ENCODE measurements at regions not wholly inside any gene's neighbourhood (a gene's known extent, or its start where the extent isn't known, plus 50 kb on each side); places are given as distances from the start of the nearest gene placed in this dataset.
"Not testable (repeated sequence)": the region's sequence is repeated elsewhere in the genome, so short reads cannot be mapped to it uniquely, and the experiment has no call there.

- no peak for DNase-seq (ENCODE audit: low read depth)
These were observed 681.2 kb upstream of the NRP1 start for GRCh38 chr10:34015700-34016099.

GRCh38 chr10:34013235-34013634, 678.8 kb upstream of the NRP1 start:
- no peak for DNase-seq (ENCODE audit: low read depth)

- DNase-seq (ENCODE audit: low read depth), result peak; percentile 17
These were observed 676.4 kb upstream of the NRP1 start for GRCh38 chr10:34010891-34011290.

GRCh38 chr10:34010228-34010627, 675.8 kb upstream of the NRP1 start:
- not testable (repeated sequence) for DNase-seq (ENCODE audit: low read depth)

GRCh38 chr10:34008656-34009055, 674.2 kb upstream of the NRP1 start:
- no peak for DNase-seq (ENCODE audit: low read depth)

GRCh38 chr10:34006471-34006870, 672.0 kb upstream of the NRP1 start:
- no peak for DNase-seq (ENCODE audit: low read depth)

GRCh38 chr10:34003561-34003960, 669.1 kb upstream of the NRP1 start:
- DNase-seq (ENCODE audit: low read depth), result no peak

- no peak for DNase-seq (ENCODE audit: low read depth)
These were observed 668.4 kb upstream of the NRP1 start for GRCh38 chr10:34002896-34003295.

GRCh38 chr10:34001831-34002230, 667.4 kb upstream of the NRP1 start:
- no peak for DNase-seq (ENCODE audit: low read depth)

- no peak for DNase-seq (ENCODE audit: low read depth)
These were observed 666.7 kb upstream of the NRP1 start for GRCh38 chr10:34001087-34001580.

GRCh38 chr10:33993917-33994316, 659.5 kb upstream of the NRP1 start:
- DNase-seq (ENCODE audit: low read depth), result no peak

GRCh38 chr10:33991924-33992323, 657.5 kb upstream of the NRP1 start:
- DNase-seq (ENCODE audit: low read depth), result no peak

GRCh38 chr10:33986515-33986914, 652.0 kb upstream of the NRP1 start:
- DNase-seq (ENCODE audit: low read depth), result no peak

- DNase-seq (ENCODE audit: low read depth), result no peak
These were observed 651.5 kb upstream of the NRP1 start for GRCh38 chr10:33986016-33986415.

- DNase-seq (ENCODE audit: low read depth), result no peak
These were observed 648.5 kb upstream of the NRP1 start for GRCh38 chr10:33982995-33983394.

- no peak for DNase-seq (ENCODE audit: low read depth)
These were observed 646.8 kb upstream of the NRP1 start for GRCh38 chr10:33981301-33981700.

- no peak for DNase-seq (ENCODE audit: low read depth)
These were observed 644.7 kb upstream of the NRP1 start for GRCh38 chr10:33979195-33979594.

GRCh38 chr10:33975481-33975880, 641.0 kb upstream of the NRP1 start:
- no peak for DNase-seq (ENCODE audit: low read depth)

GRCh38 chr10:33974976-33975478, 640.6 kb upstream of the NRP1 start:
- DNase-seq (ENCODE audit: low read depth), result no peak

GRCh38 chr10:33968983-33969382, 634.5 kb upstream of the NRP1 start:
- DNase-seq (ENCODE audit: low read depth), result no peak

GRCh38 chr10:33967606-33968120, 633.2 kb upstream of the NRP1 start:
- no peak for DNase-seq (ENCODE audit: low read depth)

GRCh38 chr10:33966946-33967345, 632.5 kb upstream of the NRP1 start:
- no peak for DNase-seq (ENCODE audit: low read depth)

GRCh38 chr10:33965795-33966581, 631.5 kb upstream of the NRP1 start:
- DNase-seq (ENCODE audit: low read depth), result no peak

GRCh38 chr10:33963729-33964128, 629.3 kb upstream of the NRP1 start:
- no peak for DNase-seq (ENCODE audit: low read depth)

All from GM04504 (cell line).